RWPE2 (cell line): ENCODE measurements at regions not wholly inside any gene's neighbourhood (a gene's known extent, or its start where the extent isn't known, plus 50 kb on each side); places are given as distances from the start of the nearest gene placed in this dataset.

ENCODE experiments used
- ATAC-seq: fragments of 200-7000 bp; cut with Tn5 transposase; 3 replicates; pipeline ENCODE4 v1.9.1; 2021; ENCODE audit warnings: low read depth
- DNase-seq: peaks from one replicate; pipeline ENCODE4 v3.0.0-alpha.2; 2020; ENCODE audit warnings: low spot score
- H3K27ac ChIP-seq: fragments of 450-650 bp; 2 replicates; pipeline ENCODE4 v1.5.1; 2017; ENCODE audit warnings: mild to moderate bottlenecking; ENCODE audit not compliant: poor library complexity, severe bottlenecking
- H3K27me3 ChIP-seq: fragments of 250-450 bp; sonication (Bioruptor Pico); 2 replicates; pipeline ENCODE4 v1.5.1; 2021; ENCODE audit warnings: mild to moderate bottlenecking, moderate library complexity; ENCODE audit not compliant: insufficient read depth, poor library complexity, severe bottlenecking
- H3K36me3 ChIP-seq: fragments of 250-450 bp; sonication (Bioruptor Pico); 2 replicates; pipeline ENCODE4 v1.5.1; 2020; ENCODE audit warnings: low read depth, mild to moderate bottlenecking, moderate library complexity
- H3K4me1 ChIP-seq: fragments of 250-450 bp; sonication (Bioruptor Pico); 2 replicates; pipeline ENCODE4 v1.5.1; 2021; ENCODE audit warnings: mild to moderate bottlenecking, moderate library complexity; ENCODE audit not compliant: insufficient read depth, poor library complexity, severe bottlenecking
- H3K4me3 ChIP-seq: fragments of 250-450 bp; sonication (Bioruptor Pico); 2 replicates; pipeline ENCODE4 v1.5.1; 2021; ENCODE audit warnings: mild to moderate bottlenecking, moderate library complexity; ENCODE audit not compliant: severe bottlenecking
- H3K9me3 ChIP-seq: fragments of 250-450 bp; sonication (Bioruptor Pico); 2 replicates; pipeline ENCODE4 v1.5.1; 2021; ENCODE audit warnings: mild to moderate bottlenecking, moderate library complexity; ENCODE audit not compliant: severe bottlenecking
- CTCF ChIP-seq: fragments of 450-650 bp; IDR thresholded peaks from one replicate; pipeline ENCODE4 v1.5.1; 2017; ENCODE audit warnings: mild to moderate bottlenecking, moderate library complexity; ENCODE audit not compliant: poor library complexity, severe bottlenecking

DNA sequence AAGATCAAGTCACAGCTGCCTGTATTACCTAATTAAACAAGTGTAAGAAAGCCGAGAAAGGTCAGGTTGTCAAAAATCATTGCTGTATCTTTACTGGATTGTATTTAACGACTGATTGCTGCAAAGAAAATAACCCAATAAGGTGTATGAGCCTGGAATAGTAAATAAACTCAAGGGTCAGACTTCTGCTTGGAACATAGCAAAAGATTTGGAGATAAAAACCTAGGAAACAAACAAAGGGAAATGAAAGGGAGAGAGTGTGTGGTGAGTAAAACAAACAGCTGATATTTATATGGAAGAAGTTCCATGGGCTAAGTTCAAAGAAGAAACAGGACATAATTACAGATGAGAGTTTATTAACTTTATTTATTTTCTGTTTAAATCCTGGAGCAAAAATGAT is 354.0 kb downstream of the TLR4 start:
- H3K27me3 ChIP-seq, result no peaks in the 10 kb centered on the region
- TF ChIP-seq CTCF, result no peak
- H3K4me3 ChIP-seq, result no peak overlapping the region
- DNase-seq (no peak), ATAC-seq (no peak)
- no peaks in the 10 kb centered on the region for H3K4me1 ChIP-seq
- no peak overlapping the region for H3K27ac ChIP-seq
- H3K9me3 ChIP-seq, result no peaks in the 10 kb centered on the region
- no peaks in the 10 kb centered on the region for H3K36me3 ChIP-seq

DNA sequence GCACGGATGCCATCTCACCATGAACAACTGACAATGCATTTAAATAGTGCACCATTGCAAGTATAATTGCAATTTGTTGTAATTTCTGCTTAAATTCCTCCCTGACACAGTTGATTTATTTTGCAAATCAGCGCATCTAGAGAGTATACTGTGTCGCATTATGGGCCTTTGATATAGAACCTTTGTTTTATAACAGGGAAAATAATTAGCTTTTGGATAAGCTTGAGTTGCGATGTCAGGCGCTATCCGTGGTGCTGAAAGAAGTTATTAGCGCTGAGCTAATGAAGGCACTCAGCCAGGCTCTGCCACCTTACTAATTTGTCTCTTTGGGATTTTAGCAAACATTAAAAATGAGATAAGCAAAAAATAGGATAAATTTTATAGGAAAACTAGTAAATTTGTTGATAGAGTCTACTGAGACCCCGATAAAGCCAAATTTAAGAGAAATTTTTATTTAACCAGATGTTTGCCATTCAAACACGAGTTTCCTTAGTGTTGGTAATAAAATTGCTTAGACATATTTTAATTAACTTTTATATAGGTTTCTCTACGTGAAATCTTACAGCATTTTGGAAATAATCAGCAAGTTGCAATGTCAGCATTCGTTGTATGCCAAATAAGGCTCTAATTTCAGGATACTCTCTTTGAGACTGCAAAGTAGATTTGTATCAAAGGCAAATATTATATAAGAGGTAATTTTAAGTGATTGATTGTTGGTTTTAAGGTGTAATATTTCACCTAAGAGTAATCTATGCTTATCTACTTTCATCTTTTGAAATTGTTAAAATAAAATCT is 355.5 kb downstream of the TLR4 start:
- Histone ChIP-seq H3K4me1 (no peaks in the 10 kb centered on the region), H3K27ac (no peak overlapping the region), H3K4me3 (no peak overlapping the region), H3K36me3 (no peaks in the 10 kb centered on the region), H3K27me3 (no peaks in the 10 kb centered on the region), H3K9me3 (no peaks in the 10 kb centered on the region)
- no peak for DNase-seq
- no peak for TF ChIP-seq CTCF
- no peak for ATAC-seq

- Histone ChIP-seq H3K27ac (no peak overlapping the region), H3K36me3 (no peaks in the 10 kb centered on the region), H3K27me3 (no peaks in the 10 kb centered on the region), H3K4me1 (no peaks in the 10 kb centered on the region), H3K4me3 (no peak overlapping the region), H3K9me3 (no peaks in the 10 kb centered on the region)
- DNase-seq (no peak), ATAC-seq (no peak)
- TF ChIP-seq CTCF, result no peak
Measured at GRCh38 chr9:118083161-118083560, 379.0 kb downstream of the TLR4 start.

DNA sequence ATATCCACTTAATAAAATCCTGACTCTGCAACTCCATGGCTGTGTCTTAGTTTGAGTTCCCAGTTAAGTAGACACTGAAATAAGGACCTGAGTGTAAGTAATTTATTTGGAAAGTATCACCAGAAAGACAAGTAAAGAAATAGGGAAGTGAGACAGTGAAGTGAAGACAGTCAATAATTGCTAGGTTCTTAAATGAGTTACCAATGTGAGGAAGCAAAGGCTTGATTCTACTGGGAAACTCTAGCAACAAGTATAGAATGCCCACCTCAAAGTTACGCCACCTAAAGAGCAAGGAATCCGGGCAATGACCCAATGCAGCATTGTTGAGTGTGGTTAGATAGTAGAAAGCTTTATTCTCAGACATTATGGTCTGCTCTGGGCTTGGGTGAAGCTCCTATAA is 383.9 kb downstream of the TLR4 start:
- no peak for TF ChIP-seq CTCF
- Histone ChIP-seq H3K36me3 (no peaks in the 10 kb centered on the region), H3K9me3 (no peaks in the 10 kb centered on the region), H3K27ac (no peak overlapping the region), H3K4me1 (no peaks in the 10 kb centered on the region), H3K27me3 (no peaks in the 10 kb centered on the region), H3K4me3 (no peak overlapping the region)
- DNase-seq, result no peak
- no peak for ATAC-seq

DNA sequence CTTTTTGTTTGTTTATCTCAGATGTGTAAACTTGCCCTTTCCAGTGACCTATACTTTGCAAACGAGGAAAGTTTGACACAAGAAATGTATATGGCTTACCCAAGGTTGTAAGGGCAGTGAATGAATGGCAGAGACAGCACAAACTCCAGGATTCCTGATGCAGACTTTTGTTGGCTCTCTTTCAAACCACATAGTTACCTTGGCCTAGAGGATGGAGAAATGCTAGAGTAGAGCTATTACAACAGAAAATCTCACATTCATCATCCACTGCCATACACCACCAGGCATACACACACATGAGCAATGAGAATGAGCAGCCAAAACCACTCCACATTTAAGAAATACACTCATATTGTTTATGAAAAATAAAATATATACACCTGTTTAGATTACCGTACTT is 387.0 kb downstream of the TLR4 start:
- H3K4me3 ChIP-seq, result no peak overlapping the region
- ATAC-seq (no peak), DNase-seq (no peak)
- H3K9me3 ChIP-seq, result no peaks in the 10 kb centered on the region
- no peaks in the 10 kb centered on the region for H3K27me3 ChIP-seq
- no peaks in the 10 kb centered on the region for H3K4me1 ChIP-seq
- H3K36me3 ChIP-seq, result no peaks in the 10 kb centered on the region
- no peak overlapping the region for H3K27ac ChIP-seq
- TF ChIP-seq CTCF, result no peak
